Adrenal gland (tissue), 9 donors: ENCODE measurements at regions not wholly inside any gene's neighbourhood (a gene's known extent, or its start where the extent isn't known, plus 50 kb on each side); places are given as distances from the start of the nearest gene placed in this dataset.

Experiments
- DNase-seq, 7 donors: peaks; one replicate each; pipeline ENCODE4 v3.0.0-alpha.2; 2019 to 2020
- H3K27ac ChIP-seq, 5 donors: fragments of 200-600 bp; sonication (generic) in 4 of 5; 1 replicate in 3 of 5; 2 replicates in 2 of 5; pipeline versions ENCODE4 v1.5.1 to v1.8.0; 2016 to 2020; ENCODE audit warnings: mild to moderate bottlenecking in 1 of 5
- H3K27me3 ChIP-seq: fragments of 200-600 bp; 2 replicates; pipeline ENCODE4 v1.8.0; 2021
- H3K36me3 ChIP-seq, 2 donors: fragments of 200-600 bp; replicated peaks in 1 of 2; 1 replicate in 1 of 2; 2 replicates in 1 of 2; pipeline versions ENCODE4 v1.5.1 to v1.8.0; 2018 to 2022
- H3K4me1 ChIP-seq, 2 donors: fragments of 200-600 bp; replicated peaks in 1 of 2; 1 replicate in 1 of 2; 2 replicates in 1 of 2; pipeline versions ENCODE4 v1.5.1 to v1.8.0; 2018 to 2021
- H3K4me3 ChIP-seq, 4 donors: fragments of 200-600 bp; sonication (generic) in 3 of 4; one replicate each; pipeline ENCODE4 v1.5.1; 2016 to 2018
- H3K9me3 ChIP-seq, 3 donors: fragments of 200-600 bp; sonication (generic) in 1 of 3; replicated peaks in 1 of 3; 1 replicate in 2 of 3; 2 replicates in 1 of 3; pipeline versions ENCODE4 v1.5.1 to v1.8.0; 2016 to 2021
- CTCF ChIP-seq, 6 experiments: fragments of 450-650 bp in 4 of 6; fragments of 200-600 bp in 2 of 6; sonication (generic) in 1 of 6; IDR thresholded peaks; 1 replicate in 5 of 6; 2 replicates in 1 of 6; pipeline versions ENCODE4 v1.5.1 to v1.8.0; 2016 to 2021; ENCODE audit warnings: antibody characterized with exemption in 6 of 6, mild to moderate bottlenecking in 2 of 6, moderate library complexity in 1 of 6
- POLR2A ChIP-seq, 2 donors: fragments of 450-650 bp; IDR thresholded peaks; one replicate each; pipeline ENCODE4 v1.6.1; 2017; ENCODE audit warnings: antibody characterized with exemption in 2 of 2, mild to moderate bottlenecking in 2 of 2, moderate library complexity in 1 of 2
- WGBS, 4 donors: extraction: QIAGEN DNeasy Blood & Tissue Kit in 2 of 4; methylation state at CpG; one replicate each; pipeline versions ENCODE4 v1.1.5 to v1.1.7; 2013 to 2017; 5-methylcytosine and 5-hydroxymethylcytosine counted together
- intact Hi-C, 2 donors: fragments of 100-400 bp; cut with DNase I; formaldehyde crosslinking; loops; one replicate each; pipeline versions ENCODE4 v1.14.1 to v1.15.0; 2022 to 2023
- donor health status: healthy with polysubstance abuse.
- donor health status: Bipolar disorder and iron deficiency.
- donor health status: DM: yes; HTN: yes; CAD: no.
- donor health status: DM: no; HTN: no; CAD: no.
- donor health status: DM: no; HTN: no; CAD: no.

DNA sequence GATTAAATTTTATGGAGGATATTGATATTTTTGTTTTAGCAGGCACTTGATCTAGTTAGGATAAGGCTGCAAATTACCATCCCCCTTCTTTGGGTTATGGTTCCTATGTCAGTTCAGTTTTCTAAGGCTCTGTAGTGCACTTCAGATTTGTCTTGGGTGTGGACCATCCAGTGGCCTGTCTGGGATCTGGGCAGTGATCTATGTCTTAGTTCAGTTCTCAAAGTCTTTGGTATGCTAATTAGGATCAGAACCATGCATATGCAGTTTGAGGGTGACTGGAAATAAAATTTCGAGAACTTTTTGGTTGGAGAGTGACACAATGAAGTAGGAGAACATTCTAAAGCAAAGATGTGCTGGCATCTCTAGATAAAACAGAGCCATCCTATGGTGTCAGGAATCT, 388.2 kb downstream of the MID1IP1 start:
- WGBS, 4 donors, result 48 to 100% (median 82%) methylated on average over 1 of the region's 1 CpG
- TF ChIP-seq POLR2A (IDR thresholded peaks at IDR 0.05) (no peak), CTCF (IDR thresholded peaks at IDR 0.05) (no peak)
- Histone ChIP-seq H3K27me3 (peaks cover 28% of the 10 kb centered on the region), H3K9me3 (no peaks in the 10 kb centered on the region), H3K27ac (no peak overlapping the region), H3K36me3 (no peaks in the 10 kb centered on the region), H3K4me1 (no peaks in the 10 kb centered on the region), H3K4me3 (no peak overlapping the region)
- intact Hi-C loops, result no loop called here
- DNase-seq, result no peak

- intact Hi-C loops, result no loop called here
- TF ChIP-seq POLR2A (IDR thresholded peaks at IDR 0.05) (no peak), CTCF (IDR thresholded peaks at IDR 0.05) (no peak)
- Histone ChIP-seq H3K27me3 (peaks cover 48% of the 10 kb centered on the region), H3K27ac (no peak overlapping the region), H3K9me3 (no peaks in the 10 kb centered on the region), H3K36me3 (no peaks in the 10 kb centered on the region), H3K4me1 (no peaks in the 10 kb centered on the region), H3K4me3 (no peak overlapping the region)
- no peak for DNase-seq
- WGBS, 4 donors, result 40 to 50% (median 47%) methylated on average over 2 to 3 of the region's 3 CpGs
These were observed 393.4 kb downstream of the MID1IP1 start for GRCh38 chrX:39194673-39195072.

DNA sequence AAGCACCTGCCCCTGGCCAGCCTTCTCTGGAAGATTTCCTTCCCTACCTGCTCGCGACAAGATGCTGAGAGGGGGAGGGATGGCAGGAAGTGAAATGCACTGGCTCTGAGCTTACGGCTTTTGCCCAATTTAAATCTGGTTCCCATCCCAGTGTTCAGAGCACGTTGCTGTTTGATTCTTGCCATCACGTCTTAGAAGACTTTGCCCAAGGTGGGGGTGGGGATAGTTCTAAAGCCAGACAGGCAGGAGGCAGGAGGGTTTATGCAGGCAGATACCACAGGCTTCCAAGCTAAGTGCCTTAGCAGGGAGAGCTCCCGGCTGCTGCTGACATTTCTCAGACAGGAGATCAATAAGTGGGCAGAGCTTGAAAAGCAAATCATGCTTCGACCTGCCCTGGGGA, 393.9 kb downstream of the MID1IP1 start:
- no peak for DNase-seq
- 29 to 48% (median 38%) methylated on average over 6 to 7 of the region's 7 CpGs for WGBS, 4 donors
- no peak for TF ChIP-seq CTCF (IDR thresholded peaks at IDR 0.05)
- no peak for TF ChIP-seq POLR2A (IDR thresholded peaks at IDR 0.05)
- intact Hi-C loops, result no loop called here
- Histone ChIP-seq H3K27me3 (peaks cover 47% of the 10 kb centered on the region), H3K4me3 (no peak overlapping the region), H3K27ac (no peak overlapping the region), H3K36me3 (no peaks in the 10 kb centered on the region), H3K4me1 (no peaks in the 10 kb centered on the region), H3K9me3 (no peaks in the 10 kb centered on the region)

DNA sequence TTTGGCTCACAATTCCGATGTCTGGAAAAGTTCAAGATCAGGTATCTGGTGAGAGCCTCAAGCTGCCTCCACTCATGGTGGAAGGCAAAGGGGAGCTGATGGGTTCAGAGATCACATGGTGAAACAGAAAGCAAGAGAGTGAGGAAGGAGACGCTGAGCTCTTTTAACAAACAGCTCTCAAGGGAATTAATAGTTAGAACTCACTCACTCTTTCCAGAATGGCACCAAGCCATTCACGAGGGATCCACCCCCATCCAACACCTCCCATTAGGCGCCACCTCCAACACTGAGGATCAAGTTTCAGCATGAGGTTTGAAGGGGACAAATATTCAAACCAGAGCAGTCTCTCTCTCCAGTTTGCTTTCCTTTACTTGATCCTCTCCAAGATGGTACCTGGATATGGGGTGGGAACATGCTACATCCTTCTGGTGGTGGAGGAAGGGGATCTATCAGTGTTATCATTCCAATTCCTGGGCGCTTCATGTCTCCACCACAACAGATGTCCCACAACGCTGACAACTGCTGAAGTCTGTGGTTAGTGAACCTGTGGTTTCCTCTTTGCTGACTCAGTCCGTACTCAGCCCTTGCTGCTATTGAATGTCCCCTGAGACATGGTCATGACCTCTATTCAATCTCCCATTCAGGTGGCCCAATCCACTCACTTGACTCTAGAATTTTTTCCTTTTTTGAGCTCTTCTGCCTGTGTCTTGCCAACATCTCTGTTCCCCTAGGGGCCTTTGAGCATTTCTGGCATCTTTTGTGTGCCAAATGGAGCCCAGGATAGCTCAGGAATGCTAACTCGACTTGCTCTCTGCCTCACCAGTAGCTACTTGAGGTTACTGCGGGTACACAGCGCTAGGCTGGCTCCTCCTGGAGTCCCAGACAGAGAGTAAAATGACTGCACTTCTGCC, 395.2 kb downstream of the MID1IP1 start:
- Histone ChIP-seq H3K36me3 (no peaks in the 10 kb centered on the region), H3K9me3 (no peaks in the 10 kb centered on the region), H3K4me1 (no peaks in the 10 kb centered on the region), H3K27me3 (peaks cover 46% of the 10 kb centered on the region), H3K27ac (no peak overlapping the region), H3K4me3 (no peak overlapping the region)
- intact Hi-C loops, result no loop called here
- 52 to 69% (median 64%) methylated on average over 7 to 10 of the region's 10 CpGs for WGBS, 4 donors
- no peak for DNase-seq
- TF ChIP-seq POLR2A (IDR thresholded peaks at IDR 0.05), result no peak
- no peak for TF ChIP-seq CTCF (IDR thresholded peaks at IDR 0.05)
